ENCODE measurements at regions not wholly inside any gene's neighbourhood (a gene's known extent, or its start where the extent isn't known, plus 50 kb on each side); places are given as distances from the start of the nearest gene placed in this dataset.

DNA sequence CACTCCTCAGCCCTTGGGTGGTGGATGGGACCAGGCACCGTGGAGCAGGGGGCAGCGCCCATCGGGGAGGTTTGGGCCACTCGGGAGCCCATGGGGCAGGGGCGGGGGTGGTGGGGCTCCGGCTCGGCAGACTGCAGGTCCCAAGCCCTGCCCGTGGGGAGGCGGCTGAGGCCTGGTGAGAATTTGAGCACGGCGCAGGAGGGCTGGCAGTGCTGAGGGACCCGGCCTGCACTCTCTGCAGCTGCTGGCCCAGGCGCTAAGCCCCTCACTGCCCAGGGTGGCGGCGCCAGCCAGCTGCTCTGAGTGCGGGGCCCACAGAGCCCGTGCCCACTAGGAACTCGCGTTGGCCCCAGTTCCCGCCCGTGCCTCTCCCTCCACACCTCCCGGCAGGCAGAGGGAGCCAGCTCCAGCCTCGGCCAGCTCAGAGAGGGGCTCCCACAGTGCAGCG lies 182.1 kb upstream of the OPRM1 start:
- TF ChIP-seq POLR2A (IDR thresholded peaks at IDR 0.05; ENCODE audit: low read depth, low read length) (no peak), TAF1 (IDR thresholded peaks at IDR 0.05; ENCODE audit: borderline replicate concordance, low read depth, low read length) (no peak), POLR2AphosphoS5 (IDR thresholded peaks at IDR 0.05; ENCODE audit: low read depth, low read length) (no peak)

All from GM12892 (cell line).